Stimulated activated CD4-positive, alpha-beta T cell treated with anti-CD3 and anti-CD28 coated beads, Interleukin-1b, Interleukin-23, amount 100 ng/mL, for 48 hours (primary cell): ENCODE measurements at regions not wholly inside any gene's neighbourhood (a gene's known extent, or its start where the extent isn't known, plus 50 kb on each side); places are given as distances from the start of the nearest gene placed in this dataset.

ENCODE experiments used
- DNase-seq: peaks from one replicate; pipeline ENCODE4 v3.0.0-alpha.2; 2020

- no peak for DNase-seq
Observed at GRCh38 chr15:93173369-93173768, 84.4 kb upstream of the RGMA start.

GRCh38 chr15:93171476-93171875, 82.5 kb upstream of the RGMA start:
- no peak for DNase-seq

- DNase-seq: no peak
Observed at GRCh38 chr15:93170329-93170728, 81.3 kb upstream of the RGMA start.

GRCh38 chr15:93168910-93169309, 79.9 kb upstream of the RGMA start:
- DNase-seq: no peak

GRCh38 chr15:93167291-93167690, 78.3 kb upstream of the RGMA start:
- no peak for DNase-seq

GRCh38 chr15:93166675-93167074, 77.7 kb upstream of the RGMA start:
- no peak for DNase-seq

- no peak for DNase-seq
Observed at GRCh38 chr15:93165734-93166470, 76.9 kb upstream of the RGMA start.

GRCh38 chr15:93164409-93164808, 75.4 kb upstream of the RGMA start:
- DNase-seq: peak; percentile 53

GRCh38 chr15:93162560-93162959, 73.5 kb upstream of the RGMA start:
- no peak for DNase-seq

- DNase-seq: no peak
Observed at GRCh38 chr15:93159930-93160329, 70.9 kb upstream of the RGMA start.

- no peak for DNase-seq
Observed at GRCh38 chr15:93158097-93158900, 69.3 kb upstream of the RGMA start.

- DNase-seq: no peak
Observed at GRCh38 chr15:93154666-93155065, 65.7 kb upstream of the RGMA start.

GRCh38 chr15:93152951-93153350, 63.9 kb upstream of the RGMA start:
- no peak for DNase-seq

GRCh38 chr15:93152360-93152759, 63.3 kb upstream of the RGMA start:
- DNase-seq: no peak

- DNase-seq: no peak
Observed at GRCh38 chr15:93150910-93151881, 62.2 kb upstream of the RGMA start.

- no peak for DNase-seq
Observed at GRCh38 chr15:93146601-93147000, 57.6 kb upstream of the RGMA start.

GRCh38 chr15:93146196-93146595, 57.2 kb upstream of the RGMA start:
- DNase-seq: no peak

- no peak for DNase-seq
Observed at GRCh38 chr15:93144463-93145236, 55.6 kb upstream of the RGMA start.

GRCh38 chr15:93143186-93143585, 54.2 kb upstream of the RGMA start:
- no peak for DNase-seq

- no peak for DNase-seq
Observed at GRCh38 chr15:93141371-93141794, 52.4 kb upstream of the RGMA start.

GRCh38 chr15:93139436-93139835, 50.4 kb upstream of the RGMA start:
- no peak for DNase-seq

- no peak for DNase-seq
Observed at GRCh38 chr15:93138681-93139250, 49.8 kb upstream of the RGMA start.
